Stimulated activated CD4-positive, alpha-beta T cell treated with anti-CD3 and anti-CD28 coated beads, Interleukin-2, amount 100 ng/mL, for 24 hours (primary cell): ENCODE measurements at regions not wholly inside any gene's neighbourhood (a gene's known extent, or its start where the extent isn't known, plus 50 kb on each side); places are given as distances from the start of the nearest gene placed in this dataset.

Experiments
- DNase-seq, 2 donors: peaks; one replicate each; pipeline ENCODE4 v3.0.0-alpha.2; 2020

- no peak for DNase-seq
Measured at GRCh38 chr1:4970532-4970931, 316.1 kb downstream of the AJAP1 start.

DNA sequence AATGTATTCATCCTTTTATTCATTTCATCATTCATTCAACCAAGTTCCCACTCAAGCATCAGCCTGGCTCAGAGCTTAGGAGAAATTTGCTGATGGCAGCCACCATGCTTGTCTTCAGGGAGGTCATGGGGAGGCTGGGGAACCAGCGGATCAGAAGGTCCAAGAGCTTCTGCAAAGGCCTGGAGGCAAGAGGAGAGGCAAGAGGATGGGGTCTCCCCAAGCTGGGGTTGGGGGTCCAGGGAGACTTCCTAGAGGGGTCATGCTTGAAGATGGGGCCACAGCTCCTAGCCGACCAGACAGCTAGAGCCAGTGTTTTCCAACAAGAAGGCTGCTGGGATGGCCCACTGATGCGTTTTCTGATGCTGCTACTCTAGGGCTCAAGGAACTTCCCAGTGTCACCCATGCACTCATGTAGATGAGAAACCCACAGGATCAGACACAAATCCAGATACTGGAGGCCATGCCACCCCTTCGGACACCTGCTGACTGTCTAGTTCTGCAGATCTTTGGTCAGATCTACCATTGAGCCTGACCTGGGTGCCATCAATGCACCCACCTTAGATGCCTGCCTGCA is 315.2 kb downstream of the AJAP1 start:
- no peak for DNase-seq

DNA sequence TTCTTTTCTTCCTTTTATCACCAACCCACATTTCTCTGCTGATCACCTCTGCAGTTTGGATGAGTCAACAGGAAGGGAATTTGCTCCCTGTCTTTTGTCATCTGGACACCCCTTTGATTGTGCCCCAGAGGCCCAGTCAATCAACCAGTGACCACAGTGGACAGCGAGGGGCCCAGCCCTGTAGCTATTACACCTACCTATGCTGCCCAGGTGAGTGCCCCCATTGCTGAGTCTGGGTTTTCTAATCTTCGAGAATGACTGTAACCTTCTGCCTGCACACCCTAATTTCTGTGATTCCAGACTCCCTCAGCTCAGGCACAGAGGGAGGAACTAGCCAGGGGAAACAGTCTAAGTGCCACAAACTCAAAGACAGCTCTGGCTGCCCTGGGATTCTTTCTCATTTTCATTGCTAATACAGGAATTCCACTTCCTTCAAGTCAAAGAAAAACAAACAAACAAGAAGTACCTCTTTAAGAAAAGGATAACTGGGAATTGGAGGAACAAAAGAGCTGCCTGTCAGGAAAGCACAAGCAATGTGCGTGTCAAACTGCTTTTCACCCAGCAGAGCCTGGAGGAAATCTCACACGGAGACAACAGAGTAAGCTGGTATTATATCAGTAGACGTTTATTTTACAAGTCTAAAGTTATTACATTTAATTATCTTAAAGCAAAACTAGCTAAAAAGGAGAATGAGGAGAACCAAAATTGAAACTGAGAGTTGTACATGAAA is 311.1 kb downstream of the AJAP1 start:
- no peak for DNase-seq

- no peak for DNase-seq
Measured at GRCh38 chr1:4964634-4965345, 310.4 kb downstream of the AJAP1 start.

DNA sequence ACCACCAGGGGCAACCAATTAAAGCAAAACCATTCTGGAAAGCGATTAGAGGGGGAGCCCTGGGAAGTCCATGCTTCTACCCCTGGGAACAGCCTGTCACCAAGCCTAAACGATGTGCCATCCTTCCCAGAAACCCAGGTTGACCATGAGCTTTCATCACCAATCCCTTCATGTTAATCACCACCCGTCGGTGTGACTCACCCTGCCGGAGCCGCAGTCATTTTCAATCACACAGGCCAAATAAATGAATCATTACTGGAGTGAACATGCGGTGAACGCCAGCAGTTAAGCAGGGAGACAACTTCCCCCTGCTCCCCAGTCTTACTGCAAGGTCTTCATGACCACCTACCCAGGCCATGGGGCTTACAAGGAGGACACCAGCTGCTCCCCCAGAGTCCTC is 308.8 kb downstream of the AJAP1 start:
- DNase-seq: no peak

DNA sequence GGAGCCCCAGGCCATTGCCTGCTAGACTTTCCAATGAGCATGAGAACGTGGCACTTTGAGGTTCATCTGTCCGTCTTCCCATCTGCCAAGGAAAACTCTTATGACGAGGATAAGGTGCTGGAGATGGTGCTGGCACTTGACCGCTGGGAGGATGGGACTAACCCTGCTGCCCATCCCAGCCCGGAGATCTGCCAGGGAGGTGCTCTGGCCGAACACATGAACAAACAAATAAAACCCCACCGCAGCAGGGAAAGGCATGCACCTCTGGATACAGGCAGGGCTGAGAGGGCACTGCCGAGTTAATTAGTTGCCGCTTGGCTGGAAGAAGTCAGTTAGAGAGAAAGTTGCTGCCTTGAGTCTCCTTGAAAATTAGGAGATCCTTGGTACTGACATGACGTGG is 308.4 kb downstream of the AJAP1 start:
- no peak for DNase-seq

DNA sequence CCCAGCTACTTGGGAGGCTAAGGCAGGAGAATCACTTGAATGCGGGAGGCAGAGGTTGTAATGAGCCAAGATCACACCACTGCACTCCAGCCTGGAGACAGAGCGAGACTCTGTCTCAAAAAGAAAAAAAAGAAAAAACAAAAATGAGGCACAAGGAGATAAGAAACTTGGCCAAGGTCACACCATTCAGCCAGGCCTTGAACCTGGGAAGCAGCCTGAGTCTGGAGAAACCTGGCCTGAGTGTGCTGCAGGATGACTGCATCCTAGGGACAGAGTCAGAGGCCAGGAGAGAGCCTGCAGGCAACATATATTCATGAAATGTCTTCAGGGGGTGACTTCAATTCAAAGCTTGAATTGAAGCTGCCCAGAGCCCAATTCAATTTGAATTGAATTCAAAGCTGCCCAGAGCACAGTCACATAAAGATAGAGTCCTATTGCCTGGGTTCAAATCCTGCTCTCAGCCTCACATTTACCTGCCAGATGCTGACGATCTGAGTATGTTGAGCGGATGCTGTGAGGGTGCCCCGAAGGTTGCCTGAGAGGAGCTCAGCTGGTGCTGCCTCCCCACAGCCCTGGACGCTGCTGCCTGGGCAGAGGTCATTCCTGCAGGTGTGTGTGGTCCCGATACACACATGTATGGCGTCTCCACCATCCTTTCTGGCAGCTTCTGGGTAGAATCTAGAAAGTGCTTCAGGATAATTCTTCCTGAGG is 307.7 kb downstream of the AJAP1 start:
- DNase-seq: no peak

DNA sequence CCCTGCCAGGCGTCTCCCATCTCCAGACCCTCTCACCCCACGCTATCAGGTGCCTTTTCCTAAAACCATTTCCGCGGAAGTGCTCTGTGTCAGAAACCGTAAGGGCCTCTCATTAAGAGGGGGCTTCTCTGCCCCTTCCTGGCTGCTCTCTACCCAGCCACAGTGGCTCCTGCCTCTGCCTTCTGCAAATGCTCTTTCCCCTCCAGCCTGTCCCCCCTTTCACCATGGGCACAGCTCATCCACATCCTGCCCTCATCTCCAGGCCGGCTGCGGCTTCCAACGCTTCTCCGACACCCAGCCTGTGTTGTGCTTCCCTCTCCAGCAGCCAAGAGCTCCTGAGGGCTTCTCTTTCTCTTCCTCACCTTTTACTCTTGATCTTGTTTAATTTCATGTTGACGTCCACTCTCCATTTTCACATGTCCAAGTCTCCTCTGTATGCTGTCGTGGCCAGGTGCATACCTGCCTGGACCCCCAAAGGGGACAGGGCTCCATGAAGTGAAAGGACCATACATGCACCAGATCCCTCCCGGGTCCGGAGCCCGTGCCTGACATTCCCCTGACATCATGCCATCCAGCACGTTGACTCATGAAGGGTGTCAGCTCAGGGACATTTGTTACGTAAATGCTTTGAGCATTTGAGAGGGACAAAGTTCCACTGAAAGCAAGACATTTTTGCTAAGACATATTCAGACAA is 306.5 kb downstream of the AJAP1 start:
- no peak for DNase-seq

GRCh38 chr1:4960336-4960735 is 305.9 kb downstream of the AJAP1 start:
- no peak for DNase-seq

GRCh38 chr1:4959216-4959615 is 304.8 kb downstream of the AJAP1 start:
- no peak for DNase-seq

GRCh38 chr1:4957027-4957426 is 302.6 kb downstream of the AJAP1 start:
- DNase-seq: no peak

GRCh38 chr1:4954392-4954791 is 300.0 kb downstream of the AJAP1 start:
- no peak for DNase-seq

DNA sequence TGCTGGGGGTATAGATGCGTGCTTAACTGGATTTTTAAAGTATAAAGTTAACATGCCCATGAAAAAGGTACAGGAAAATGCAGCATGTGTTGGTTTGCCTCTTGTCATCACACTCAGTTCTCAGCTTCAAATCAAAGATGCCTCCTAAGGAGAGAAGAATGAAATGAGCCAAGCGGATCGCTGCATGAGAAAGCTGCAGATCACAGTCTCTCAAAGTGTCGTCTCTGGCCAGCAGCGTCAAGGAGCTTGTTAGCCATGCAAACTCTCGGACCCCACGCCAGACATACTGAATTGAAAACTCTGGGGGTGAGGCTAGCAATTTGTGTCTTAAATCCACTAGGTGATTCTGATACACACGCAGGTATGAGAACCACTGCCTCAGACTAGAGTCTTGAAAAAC is 297.2 kb downstream of the AJAP1 start:
- no peak for DNase-seq

- DNase-seq: no peak
Measured at GRCh38 chr1:4946343-4946742, 291.9 kb downstream of the AJAP1 start.

DNA sequence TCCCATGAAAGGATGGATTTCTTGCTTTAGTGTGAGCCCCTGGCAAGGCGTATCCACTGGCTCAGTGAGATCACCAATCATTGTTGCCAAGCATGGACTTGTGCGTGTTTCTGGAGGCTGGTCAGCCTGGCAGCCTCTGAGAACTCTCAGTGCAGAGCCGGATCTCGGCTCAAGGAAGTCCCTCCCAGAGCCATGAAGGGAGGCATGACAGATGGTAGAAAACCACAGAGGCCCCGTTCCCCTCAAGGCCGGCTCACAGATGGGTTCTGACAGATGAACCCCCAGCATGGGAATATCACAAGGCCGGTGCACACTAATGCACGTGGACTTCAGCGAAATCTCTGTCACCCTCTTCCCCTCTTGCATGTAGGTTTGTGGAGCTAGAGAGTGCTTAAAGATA is 290.5 kb downstream of the AJAP1 start:
- DNase-seq: no peak

GRCh38 chr1:4944072-4944471 is 289.7 kb downstream of the AJAP1 start:
- DNase-seq: no peak

- DNase-seq: no peak
Measured at GRCh38 chr1:4939266-4939665, 284.9 kb downstream of the AJAP1 start.

GRCh38 chr1:4937876-4938534 is 283.6 kb downstream of the AJAP1 start:
- no peak for DNase-seq

DNA sequence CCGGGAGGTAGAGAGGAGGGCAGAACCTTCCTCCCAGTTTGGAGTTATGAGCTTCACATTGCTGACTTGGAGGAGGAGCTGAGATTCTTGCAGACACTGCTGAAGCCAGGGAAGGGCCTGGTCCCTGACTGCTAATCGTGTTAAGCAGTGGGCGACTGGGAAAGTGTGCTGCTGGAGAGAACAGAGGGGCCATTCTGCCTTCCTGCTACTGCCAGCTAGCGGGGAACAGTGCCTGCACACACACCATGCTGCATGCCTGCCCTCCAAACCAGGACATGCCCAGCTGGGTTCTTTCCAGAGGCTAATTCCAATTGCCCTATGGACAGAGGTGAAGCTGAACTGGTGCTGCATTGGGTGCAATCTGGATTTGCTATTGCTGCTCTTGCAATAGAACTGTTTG is 281.4 kb downstream of the AJAP1 start:
- DNase-seq: no peak

DNA sequence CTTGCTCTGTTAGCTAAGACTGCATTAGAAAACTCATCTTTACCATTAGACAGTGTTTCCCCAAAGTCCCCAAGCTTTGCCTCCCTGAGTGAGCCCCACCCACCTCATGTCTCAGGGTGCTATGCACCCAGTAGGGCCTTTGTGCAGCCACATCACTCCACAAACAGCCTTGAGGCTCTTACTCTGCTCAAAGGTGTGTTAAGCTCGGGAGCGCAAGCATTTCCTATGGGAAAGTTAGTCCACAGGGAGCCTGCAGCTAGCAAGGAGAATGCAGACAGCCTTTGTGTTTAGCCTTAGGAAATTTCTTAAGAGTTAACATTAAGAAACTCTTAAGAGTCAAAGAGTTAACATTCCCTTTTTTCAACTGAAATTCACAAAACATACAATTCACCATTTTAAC is 278.8 kb downstream of the AJAP1 start:
- DNase-seq: no peak

- no peak for DNase-seq
Measured at GRCh38 chr1:4932311-4933030, 278.1 kb downstream of the AJAP1 start.

DNA sequence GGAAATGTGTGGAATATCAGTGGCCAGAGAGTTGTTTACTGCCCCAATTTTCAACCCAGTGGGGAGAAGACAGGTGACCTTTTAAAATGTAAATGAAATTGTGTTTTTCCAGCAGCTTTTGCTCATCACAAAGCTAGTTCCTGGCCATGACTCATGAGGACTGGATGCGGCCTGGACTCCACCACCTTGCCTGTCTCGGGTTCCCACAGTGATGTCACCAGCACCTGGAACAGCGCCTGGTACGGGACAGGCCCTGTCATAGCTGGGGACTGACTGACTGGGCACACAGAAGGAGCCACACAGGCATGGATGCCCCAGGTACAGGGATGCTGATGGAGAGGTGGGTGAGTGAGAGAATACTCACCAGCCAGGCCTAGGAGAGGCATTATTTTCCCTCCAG is 277.1 kb downstream of the AJAP1 start:
- no peak for DNase-seq
